Activated CD8-positive, alpha-beta memory T cell treated with anti-CD3 and anti-CD28 coated beads for 4 hours (primary cell): ENCODE measurements at regions not wholly inside any gene's neighbourhood (a gene's known extent, or its start where the extent isn't known, plus 50 kb on each side); places are given as distances from the start of the nearest gene placed in this dataset.

Experiments
- DNase-seq, 2 donors: peaks; one replicate each; pipeline ENCODE4 v3.0.0-alpha.2; 2020; ENCODE audit warnings: low read depth in 2 of 2

DNA sequence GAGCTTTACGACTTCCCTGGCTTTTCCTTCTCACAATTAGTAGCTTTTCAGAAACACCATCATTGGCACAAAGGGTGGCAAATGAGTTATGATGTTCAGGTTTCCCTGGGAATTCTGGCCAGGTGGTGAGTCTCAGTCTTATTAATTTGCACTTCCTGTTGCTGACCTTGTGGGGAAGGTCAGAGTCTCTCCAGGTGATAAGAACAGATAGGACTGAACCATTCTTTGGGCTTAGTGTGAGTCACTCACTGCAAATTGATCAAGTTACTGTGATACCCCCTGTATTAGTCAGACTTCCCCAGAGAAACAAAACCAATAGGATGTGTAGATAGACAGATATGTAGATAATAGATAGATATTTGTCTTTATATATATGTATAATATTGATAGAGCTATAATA is 53.8 kb upstream of the RANBP3L start:
- no peak for DNase-seq

DNA sequence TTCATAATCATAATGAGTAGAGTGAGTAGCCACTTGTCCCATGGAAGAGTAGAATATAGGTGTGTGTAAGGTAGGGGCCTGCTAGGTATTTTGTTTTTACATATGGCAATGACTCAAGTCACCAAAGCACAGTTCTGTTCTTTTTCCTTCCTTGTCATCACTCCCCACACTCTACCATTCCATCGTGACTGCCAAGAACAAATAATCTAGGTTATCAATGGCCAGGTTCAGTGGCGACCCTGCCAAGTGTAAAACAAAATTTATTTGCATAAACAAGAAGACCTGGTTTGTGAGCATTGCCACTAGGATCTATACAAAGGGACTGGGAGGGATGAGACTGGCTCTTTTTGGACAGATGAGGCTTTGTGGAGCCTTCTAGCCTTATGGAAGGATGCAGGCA is 55.2 kb upstream of the RANBP3L start:
- no peak for DNase-seq

DNA sequence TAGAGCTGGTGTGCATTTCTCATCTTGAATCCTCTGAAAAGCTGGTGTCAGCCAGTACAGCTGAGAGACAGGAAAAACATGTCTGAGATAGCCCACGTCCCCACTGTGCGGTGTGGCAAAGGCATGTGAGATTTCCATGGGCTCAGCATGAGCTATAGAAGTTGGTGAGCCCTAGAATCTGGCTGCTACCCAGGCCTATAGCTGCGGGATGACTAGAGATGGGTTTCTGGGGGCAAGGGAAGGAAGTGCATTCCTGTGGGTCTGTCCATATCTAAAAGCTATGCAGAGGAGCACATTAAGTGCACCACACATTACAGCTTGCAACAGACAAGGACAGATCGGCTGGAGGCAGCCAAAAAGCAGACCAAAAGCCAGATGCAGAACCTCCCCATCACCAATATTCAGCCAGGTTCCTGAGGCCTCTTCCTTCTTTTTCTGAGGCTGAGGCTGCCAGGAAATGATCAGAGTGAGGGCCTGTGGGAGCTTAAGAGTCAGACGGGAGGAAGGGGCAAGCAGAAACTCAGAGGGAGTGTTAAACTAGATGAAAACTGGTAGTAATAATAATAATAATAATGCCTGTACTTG is 55.8 kb upstream of the RANBP3L start:
- DNase-seq = no peak

DNA sequence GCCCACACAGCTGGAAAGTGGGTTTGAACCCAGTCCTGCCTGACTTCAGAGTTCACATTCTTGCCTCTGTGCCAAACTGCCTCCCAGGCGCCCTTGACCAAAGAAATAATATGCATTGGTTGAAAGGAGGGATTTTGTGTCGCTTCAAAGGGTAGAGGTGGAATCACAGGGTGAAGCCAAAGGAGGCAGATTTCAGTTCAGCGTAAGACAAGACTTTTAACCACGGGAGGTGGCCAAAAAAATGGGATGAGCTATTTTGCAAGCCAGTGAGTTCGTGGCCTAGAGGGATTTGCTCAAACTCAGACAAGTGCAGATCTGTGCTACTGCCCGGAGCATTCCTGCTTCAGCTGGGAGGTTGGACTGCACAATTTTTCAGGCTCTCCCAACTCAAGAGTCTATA is 57.6 kb upstream of the RANBP3L start:
- no peak for DNase-seq

DNA sequence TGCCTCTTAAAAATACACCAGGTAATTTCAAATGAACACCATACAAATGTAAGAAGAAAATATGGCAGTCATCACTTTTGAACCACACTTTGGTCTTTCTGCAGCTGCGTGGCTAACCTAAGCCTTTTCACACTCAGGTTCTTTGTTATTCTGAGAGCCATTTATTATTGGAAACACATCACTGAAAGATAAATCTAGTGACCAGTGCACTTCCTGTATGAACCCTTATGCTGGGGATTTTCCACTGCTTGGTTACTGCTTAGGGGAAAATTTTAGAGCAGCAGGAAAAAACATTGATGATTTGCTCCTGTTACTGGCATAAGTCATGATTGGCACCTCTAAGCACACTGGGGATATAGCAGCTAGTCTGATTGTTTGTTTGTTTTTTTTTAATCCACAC is 58.6 kb upstream of the RANBP3L start:
- no peak for DNase-seq

DNA sequence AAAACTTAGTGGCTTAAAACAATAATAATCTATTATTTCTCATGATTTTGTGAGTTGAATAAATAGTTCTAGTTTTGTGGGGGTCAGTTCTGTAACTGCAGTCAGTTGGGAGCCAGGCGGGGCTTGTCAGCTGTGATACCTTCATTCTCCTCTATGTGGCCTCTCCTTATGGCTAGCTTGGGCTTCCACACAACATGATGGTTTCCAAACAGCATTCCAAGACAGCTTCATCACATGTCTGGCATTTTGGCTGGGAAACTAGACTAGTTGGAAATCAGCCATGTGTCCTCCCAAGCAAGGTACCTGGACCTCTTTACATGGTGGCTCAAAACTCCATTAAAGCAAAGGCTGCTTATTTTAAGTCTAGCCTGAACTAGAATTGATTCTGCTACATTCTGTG is 61.4 kb upstream of the RANBP3L start:
- no peak for DNase-seq

DNA sequence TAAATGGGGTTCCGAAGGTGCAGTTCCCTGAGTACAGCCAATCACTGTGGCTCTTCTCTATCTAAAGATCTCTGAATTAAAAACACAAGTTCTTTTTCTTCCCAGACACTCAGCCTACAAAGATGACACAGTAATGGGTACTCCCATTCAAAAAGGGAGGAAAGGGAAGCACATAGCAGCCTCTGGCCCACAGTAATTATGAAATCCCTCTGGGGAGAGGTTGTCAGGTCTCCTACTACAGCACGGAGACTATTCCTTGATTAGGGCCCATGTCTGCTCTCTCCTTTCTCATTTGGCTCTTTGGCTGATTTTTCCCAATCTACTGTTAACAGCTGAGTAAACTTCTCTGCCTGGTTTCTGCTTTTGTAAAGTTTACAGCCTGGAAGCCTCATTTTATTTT is 62.0 kb upstream of the RANBP3L start:
- DNase-seq = no peak

DNA sequence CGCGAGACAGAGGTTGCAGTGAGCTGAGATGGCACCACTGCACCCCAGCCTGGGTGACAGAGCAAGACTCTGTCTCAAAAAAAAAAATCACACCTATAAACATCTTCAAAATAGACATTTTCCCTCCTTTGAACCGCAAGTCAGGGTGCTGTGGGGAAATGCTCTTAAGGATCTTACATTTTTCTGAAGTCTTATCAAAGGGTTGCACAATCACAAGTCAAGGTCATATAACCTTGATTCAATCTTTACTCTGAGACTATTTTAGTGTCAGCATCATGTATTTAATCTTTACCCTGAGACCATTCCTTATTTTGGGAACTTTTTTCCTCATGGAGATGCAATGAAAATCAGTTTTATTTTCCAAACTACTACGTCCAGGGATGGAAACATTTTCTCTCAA is 62.8 kb upstream of the RANBP3L start:
- no peak for DNase-seq

DNA sequence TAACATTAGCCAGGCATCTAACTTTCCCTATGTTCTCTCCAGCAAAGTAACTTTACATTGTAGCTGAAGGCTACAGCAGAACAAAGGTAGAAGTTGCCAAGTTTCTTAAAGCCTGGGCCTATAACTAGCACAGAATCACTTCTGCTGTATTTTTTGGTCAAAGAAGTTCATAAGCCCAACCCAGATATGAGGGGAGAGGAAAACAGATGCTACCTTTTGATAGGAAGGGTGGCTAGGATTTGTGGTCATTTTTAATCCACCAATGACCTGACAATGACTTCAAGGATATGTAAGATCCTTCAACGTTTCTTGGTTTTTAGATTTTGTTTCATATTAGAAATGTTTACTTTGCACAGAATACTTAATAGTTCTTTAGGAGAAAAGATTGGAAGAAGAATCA is 64.2 kb upstream of the RANBP3L start:
- DNase-seq = no peak

DNA sequence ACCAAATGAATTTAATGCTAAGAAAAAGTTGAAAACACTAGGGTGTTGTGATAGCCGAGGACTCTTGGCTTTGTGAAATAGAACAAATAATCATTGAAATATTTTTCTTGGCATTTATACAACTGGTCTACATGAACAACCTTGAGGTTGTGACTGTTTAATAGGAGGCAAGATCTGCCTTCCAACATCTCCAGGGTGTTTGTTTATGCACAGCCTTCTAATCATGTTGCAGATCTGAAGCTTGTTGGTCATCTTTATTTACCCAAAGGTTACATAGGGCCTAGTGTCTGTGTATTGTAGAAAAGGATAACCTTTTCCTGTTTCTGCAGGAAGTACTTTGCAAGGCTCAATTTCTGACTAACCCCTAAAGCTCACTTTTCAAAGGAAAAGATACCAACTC is 65.2 kb upstream of the RANBP3L start:
- no peak for DNase-seq

DNA sequence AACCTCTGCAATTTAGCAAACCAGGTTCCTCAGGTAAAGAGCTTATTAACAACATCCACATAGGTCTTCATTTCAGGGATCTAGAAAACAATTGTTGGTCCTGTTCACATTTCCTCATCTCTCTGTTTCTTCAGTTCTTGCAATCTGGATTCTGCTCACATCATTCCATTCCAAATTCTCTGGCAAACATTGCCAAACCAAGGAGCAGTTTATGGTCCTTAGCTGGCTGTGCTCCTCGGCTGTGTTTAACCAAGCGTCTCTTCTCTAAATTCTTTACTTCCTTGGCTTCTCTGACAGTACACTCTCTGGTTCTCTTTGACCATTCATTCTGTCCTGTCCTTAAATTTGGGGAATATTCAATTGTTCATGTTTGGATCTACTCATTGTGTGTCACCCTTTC is 65.8 kb upstream of the RANBP3L start:
- no peak for DNase-seq

DNA sequence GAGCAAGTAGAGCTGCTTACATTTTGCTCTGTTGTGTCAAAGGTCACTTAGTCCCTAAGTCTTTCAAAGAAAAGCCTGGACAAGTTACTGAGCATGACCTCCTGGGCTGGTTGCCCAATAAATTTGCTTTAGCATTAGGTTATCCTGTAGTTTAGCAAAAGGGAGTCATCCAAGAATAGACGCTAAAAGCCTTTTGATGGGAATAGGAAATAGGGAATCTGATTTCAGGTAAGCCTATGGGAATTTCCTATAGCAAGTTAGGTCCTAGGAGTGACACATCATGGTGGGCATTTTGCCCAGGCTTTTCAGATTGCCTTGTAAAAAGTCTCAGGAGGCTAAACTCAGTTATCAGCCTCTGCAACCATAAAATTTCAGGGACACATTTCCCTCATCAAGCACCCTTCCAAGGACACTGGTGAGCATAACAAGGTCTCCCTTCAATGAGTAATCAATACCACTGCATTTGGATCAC is 67.6 kb upstream of the RANBP3L start:
- DNase-seq = no peak

DNA sequence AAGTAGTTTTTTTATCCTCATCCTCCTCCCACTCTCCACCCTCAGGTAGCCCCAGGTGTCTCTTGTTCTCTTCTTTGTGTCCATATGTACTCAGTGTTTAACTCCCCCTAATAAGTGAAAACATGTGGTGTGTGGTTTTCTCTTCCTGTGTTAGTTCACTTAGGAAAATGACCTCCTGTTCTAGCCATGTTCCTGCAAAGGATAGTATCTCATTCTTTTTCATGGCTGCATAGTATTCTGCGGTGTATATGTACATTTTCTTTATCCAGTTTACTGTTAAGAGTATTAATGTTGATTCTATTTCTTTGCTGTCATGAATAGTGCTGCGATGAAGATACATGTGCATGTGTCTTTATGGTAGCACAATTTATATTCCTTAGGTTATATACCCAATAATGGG is 68.4 kb upstream of the RANBP3L start:
- DNase-seq = no peak

DNA sequence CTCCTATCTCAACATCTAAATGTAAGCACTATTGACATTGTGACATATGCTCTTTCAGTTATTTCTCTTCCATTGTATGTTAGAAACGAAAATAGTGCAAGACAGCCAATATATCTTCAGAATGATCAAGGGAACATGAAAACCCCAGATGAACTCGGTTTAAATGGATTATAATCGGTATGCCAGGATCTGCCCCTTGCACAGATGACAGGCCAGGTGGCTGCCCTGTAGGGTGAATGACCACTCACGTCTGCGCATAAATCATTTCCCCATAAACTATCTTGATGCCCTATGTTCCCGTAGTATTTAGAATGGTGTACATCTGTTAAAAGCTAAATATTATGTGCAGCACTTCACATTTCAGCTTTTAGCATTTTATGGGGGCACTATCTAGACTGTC is 69.7 kb upstream of the RANBP3L start:
- no peak for DNase-seq

DNA sequence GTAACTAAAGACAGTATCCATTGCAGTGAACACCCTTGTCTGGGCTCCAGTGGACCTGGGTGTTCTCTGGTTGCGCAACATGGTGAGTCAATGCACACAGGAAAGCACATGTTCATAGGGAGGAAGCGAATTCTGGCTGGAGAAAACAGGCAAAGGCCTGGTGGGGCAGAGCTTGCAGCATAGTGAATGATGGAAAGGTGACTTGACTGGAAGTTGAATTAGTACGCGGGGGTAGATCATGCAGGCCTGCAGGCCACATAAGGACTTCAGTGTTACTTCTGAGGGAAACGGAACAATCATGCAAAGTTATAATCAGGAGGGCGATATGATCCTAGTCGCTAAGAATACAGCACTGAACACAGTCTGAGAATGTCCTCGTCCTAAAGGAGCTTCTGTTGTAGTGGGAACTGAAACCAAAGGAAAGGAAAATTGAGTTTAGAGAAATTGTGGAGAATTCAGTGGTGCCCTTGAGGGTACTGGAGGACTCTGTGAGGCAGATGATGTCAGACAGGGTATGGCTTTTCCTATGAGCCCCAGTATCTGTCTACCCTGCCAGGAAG is 71.9 kb upstream of the RANBP3L start:
- DNase-seq = no peak

DNA sequence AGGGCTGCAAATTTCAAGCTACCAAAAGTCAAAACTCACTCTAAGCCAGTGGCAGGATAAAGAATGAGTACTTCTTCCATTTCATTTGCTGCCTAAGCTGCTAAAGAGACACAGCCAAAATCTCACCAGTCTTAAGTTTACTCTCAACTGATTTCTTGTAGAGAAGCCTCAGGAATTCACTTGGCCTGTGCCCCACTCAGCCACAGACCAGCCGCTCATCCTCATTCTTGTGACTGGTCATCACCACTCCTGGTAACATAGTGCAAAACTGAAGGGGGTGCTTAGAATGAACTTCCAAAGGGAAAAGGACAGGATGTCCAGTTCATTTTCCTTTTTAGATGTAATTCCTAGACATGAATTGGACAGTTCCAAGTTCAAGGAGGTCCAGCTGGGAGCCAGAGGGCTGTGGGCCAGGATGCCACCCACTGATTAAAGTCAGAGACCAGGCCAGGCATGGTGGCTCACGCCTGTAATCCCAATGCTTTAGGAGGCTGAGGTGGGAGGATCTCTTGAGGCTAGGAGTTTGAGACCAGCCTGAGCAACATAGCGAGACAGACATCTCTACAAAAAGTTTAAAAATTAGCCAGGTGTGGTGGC is 72.7 kb upstream of the RANBP3L start:
- DNase-seq = no peak

DNA sequence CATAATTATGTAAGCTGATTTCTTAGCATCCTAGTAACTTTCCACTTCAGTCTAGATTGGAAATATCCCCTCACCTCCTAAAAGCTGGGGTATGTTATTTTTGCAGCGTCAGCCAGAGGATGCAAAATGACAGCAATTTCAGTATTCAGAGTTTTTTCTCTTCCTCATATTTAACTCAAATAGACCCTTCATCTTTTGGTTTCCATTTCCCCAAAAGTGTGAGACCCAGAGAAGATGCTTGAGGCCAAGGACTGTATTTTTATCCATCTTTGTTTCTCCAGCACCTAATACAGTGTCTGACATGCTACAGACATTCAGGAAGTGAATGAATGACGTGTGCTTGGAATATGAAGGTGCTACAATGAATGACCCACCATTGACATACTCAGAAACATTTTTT is 75.5 kb upstream of the RANBP3L start:
- DNase-seq = no peak

DNA sequence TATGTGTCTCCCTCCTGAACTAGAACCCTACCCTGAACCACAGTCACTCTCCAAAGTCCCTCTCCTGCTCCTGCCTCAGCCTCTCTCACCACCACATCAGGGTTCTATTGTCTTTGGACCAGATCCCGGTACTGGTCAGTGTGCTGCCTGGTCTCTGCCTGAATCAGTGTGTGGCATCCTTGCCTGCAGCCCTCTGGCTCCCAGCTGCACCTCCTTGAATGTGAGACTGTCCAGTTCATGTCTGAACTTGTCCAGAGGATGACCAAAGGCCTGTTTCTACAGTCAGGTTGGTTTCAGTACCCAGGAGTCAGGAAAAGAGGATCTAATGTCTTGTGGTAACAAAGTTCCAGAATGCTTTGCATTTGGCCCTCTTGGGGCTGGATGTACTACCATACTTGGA is 76.8 kb upstream of the RANBP3L start:
- DNase-seq = no peak

DNA sequence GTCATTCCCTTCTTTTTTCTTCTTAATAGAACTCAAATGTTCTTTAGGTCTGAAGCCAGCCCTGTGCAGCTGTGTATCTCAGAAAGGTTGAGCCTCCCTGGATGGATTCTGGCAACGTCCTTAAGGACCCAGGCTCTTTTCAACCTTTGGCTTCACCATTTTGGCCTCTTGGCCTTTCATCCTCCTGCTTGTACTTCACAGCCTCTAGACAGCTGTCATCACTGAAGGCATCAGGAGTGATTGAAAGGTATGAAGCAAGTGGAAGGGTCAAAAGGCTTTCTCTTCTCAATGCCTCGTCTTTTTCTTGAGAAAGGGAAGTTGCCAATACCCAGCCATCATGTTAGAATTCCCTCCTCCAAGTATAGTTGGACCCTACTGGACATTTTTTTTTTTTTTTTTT is 81.2 kb upstream of the RANBP3L start:
- DNase-seq = no peak

DNA sequence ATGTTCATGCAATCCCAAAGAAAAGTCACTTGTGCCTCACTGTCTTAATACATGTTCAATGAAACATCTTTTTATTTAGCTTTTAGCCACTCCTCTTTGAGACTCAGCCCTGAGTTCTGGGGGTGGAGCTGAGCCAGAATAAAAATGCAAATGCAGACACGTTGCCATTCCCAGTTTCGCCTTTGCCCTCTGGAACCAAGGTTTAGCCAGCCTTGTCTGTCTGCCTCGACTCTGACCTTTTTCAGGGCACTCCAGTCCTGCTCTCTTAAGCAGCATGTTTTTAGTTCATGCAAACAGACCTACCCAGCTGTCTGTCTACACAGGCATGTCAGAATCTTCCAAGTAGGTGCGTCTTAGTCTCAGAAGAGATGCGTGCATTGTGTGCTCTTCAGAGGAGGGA is 82.2 kb upstream of the RANBP3L start:
- DNase-seq = no peak

DNA sequence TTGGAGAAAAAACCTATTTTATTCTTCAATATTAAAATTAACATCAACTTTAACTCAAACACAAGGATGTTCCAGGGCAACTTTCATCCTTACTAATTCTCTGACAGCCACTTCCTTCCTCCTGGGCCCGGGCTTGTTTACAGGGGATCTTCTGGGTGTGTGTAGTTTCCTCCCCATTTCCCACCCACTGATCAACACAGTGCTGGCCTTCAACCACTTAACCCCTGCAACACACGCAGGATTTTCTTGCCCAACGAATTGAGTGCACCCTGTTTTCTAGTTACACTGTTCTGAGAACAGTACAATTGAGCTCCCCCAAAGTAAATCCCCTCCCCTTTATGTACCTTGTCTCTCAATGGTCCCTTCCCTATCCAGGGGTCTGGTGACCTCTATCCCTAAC is 83.1 kb upstream of the RANBP3L start:
- no peak for DNase-seq

DNA sequence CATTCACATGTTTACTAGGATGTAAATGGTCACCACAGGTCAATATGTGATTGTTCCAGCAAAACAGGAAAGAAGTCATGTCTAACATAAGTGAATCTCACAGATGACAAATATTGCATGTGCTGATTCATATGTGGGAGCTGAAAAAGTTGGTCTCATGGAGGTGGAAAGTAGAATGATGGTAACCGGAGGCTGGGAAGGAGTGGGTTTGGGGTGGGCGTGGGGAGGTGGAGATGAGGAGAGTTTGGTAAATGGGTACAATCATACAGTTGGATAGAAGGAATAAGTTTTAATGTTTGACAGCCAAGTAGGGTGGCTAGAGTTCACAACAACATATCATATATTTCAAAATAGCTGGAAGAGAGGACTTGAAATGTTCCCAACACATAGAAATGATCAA is 83.8 kb upstream of the RANBP3L start:
- DNase-seq = no peak

DNA sequence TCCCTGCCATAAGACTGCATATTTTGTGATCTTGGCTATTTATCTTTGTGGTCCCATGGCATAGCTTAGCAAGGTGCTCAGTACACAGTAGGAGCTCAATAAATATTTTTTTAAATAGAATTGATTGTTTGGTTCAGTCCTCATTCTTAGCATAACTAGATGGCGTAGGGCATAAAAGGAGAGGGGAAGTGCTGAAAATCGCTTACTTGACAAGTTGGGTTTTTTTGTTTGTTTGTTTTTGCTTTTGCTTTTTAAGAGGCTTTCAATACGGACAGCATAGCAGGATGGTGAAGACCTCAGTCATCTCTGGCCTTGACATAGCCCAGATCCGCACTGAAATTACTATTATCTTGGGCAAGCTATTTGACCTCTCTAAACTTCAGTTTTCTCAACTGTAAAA is 86.6 kb upstream of the RANBP3L start:
- no peak for DNase-seq

DNA sequence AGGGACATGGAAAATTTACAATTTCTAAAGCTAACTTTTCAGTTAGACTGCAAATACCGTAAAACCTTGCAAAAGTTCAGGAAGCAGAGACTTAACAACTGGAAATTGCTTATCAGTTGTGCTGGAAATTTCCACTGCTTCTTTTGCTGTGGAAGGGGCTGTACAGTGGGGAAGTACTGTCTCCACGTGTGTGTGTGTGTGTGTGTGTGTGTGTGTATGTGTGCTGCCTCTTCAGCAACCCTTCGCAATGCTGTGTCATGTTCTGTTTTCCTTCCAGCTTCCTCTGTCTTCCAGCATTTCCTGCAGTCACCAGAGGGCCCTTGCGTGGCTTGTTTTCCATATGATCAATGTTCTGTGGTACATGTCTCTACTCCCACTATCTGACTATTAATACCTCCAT is 87.5 kb upstream of the RANBP3L start:
- DNase-seq = no peak
